Ishikawa (cell line): ENCODE measurements at regions not wholly inside any gene's neighbourhood (a gene's known extent, or its start where the extent isn't known, plus 50 kb on each side); places are given as distances from the start of the nearest gene placed in this dataset.

Experiments used
- CEBPB ChIP-seq: IDR thresholded peaks from 2 replicates; pipeline ENCODE4 v1.6.1; 2012
- CREB1 ChIP-seq: IDR thresholded peaks from 2 replicates; pipeline ENCODE4 v1.6.1; 2012; ENCODE audit warnings: low read depth
- EGR1 ChIP-seq: IDR thresholded peaks from 2 replicates; pipeline ENCODE4 v1.6.1; 2012
- EP300 ChIP-seq: IDR thresholded peaks from 2 replicates; pipeline ENCODE4 v1.6.1; 2012; ENCODE audit warnings: borderline replicate concordance
- FOXM1 ChIP-seq: IDR thresholded peaks from 2 replicates; pipeline ENCODE4 v1.6.1; 2012; ENCODE audit warnings: low read depth, borderline replicate concordance
- NFIC ChIP-seq: IDR thresholded peaks from 2 replicates; pipeline ENCODE4 v1.6.1; 2012
- RAD21 ChIP-seq: IDR thresholded peaks from 2 replicates; pipeline ENCODE4 v1.6.1; 2012; ENCODE audit warnings: low read depth
- TAF1 ChIP-seq: IDR thresholded peaks from 2 replicates; pipeline ENCODE4 v1.6.1; 2012; ENCODE audit warnings: low read depth, mild to moderate bottlenecking
- TCF12 ChIP-seq: IDR thresholded peaks from 2 replicates; pipeline ENCODE4 v1.6.1; 2012; ENCODE audit warnings: low read depth
- TEAD4 ChIP-seq: IDR thresholded peaks from 2 replicates; pipeline ENCODE4 v1.6.1; 2012
- YY1 ChIP-seq: IDR thresholded peaks from 2 replicates; pipeline ENCODE4 v1.6.1; 2012; ENCODE audit warnings: low read depth
- ZBTB7A ChIP-seq: IDR thresholded peaks from 2 replicates; pipeline ENCODE4 v1.6.1; 2012; ENCODE audit warnings: low read depth
- TF ChIP-seq, protein P1 (sequence below): IDR thresholded peaks from 2 replicates; pipeline ENCODE4 v1.6.1; 2012
- TF ChIP-seq, protein P2 (sequence below): IDR thresholded peaks from 2 replicates; pipeline ENCODE4 v1.6.1; 2012
- TF ChIP-seq, protein P3 (sequence below): IDR thresholded peaks from 2 replicates; pipeline ENCODE4 v1.6.1; 2012; ENCODE audit warnings: low read depth, mild to moderate bottlenecking

DNA sequence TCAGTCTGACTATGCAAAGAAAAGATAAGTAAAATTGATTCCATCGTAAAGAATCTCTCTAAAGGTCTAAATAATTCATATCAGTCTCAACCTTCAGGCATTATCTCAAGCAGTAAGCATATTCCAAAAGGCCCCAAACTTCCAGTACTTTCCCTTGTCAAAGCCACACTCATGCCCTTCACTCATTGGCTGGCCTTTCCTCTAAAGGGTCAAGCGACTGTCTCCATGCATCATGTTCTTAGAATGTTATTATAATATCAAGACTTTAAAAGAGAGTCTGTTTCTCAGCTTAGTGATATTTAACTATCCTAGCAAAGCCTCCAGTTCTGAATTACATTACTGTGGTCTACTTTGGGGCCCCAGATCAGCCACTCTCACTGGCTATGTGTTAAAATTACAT is 271.3 kb downstream of the MREG start:
- TF ChIP-seq EP300 (no peak), CEBPB (no peak), ZBTB7A (no peak), TAF1 (no peak), CREB1 (no peak), FOXM1 (no peak), TEAD4 (no peak), EGR1 (no peak)
- TF ChIP-seq, protein P1, sequence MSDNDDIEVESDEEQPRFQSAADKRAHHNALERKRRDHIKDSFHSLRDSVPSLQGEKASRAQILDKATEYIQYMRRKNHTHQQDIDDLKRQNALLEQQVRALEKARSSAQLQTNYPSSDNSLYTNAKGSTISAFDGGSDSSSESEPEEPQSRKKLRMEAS = no peak
- TF ChIP-seq, protein P2, sequence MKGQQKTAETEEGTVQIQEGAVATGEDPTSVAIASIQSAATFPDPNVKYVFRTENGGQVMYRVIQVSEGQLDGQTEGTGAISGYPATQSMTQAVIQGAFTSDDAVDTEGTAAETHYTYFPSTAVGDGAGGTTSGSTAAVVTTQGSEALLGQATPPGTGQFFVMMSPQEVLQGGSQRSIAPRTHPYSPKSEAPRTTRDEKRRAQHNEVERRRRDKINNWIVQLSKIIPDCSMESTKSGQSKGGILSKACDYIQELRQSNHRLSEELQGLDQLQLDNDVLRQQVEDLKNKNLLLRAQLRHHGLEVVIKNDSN = no peak
- TF ChIP-seq, protein P3, sequence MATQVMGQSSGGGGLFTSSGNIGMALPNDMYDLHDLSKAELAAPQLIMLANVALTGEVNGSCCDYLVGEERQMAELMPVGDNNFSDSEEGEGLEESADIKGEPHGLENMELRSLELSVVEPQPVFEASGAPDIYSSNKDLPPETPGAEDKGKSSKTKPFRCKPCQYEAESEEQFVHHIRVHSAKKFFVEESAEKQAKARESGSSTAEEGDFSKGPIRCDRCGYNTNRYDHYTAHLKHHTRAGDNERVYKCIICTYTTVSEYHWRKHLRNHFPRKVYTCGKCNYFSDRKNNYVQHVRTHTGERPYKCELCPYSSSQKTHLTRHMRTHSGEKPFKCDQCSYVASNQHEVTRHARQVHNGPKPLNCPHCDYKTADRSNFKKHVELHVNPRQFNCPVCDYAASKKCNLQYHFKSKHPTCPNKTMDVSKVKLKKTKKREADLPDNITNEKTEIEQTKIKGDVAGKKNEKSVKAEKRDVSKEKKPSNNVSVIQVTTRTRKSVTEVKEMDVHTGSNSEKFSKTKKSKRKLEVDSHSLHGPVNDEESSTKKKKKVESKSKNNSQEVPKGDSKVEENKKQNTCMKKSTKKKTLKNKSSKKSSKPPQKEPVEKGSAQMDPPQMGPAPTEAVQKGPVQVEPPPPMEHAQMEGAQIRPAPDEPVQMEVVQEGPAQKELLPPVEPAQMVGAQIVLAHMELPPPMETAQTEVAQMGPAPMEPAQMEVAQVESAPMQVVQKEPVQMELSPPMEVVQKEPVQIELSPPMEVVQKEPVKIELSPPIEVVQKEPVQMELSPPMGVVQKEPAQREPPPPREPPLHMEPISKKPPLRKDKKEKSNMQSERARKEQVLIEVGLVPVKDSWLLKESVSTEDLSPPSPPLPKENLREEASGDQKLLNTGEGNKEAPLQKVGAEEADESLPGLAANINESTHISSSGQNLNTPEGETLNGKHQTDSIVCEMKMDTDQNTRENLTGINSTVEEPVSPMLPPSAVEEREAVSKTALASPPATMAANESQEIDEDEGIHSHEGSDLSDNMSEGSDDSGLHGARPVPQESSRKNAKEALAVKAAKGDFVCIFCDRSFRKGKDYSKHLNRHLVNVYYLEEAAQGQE = no peak

DNA sequence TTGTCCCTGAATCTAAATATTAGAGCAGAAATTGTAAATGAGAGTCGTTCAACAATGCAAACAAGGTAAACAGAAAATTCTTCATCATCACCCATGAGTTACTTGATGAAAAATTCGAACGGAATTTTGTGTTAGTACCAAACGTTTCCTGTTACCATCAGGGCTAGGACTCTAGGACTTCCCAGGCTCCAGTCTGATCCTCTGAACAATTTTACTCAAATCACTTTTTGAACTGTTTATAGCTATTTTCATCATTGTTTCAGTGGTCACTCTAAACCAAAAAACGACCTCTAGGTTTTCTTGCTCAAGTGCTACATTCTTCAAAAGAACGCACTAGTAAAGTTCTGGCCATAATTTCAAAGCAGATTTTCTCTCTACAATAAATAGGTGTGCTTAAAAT is 273.3 kb downstream of the MREG start:
- TF ChIP-seq EP300 = no peak
- TF ChIP-seq TAF1 = no peak
- TF ChIP-seq ZBTB7A = no peak
- TF ChIP-seq TCF12 = no peak
- no peak for TF ChIP-seq YY1
- no peak for TF ChIP-seq FOXM1
- no peak for TF ChIP-seq CEBPB

DNA sequence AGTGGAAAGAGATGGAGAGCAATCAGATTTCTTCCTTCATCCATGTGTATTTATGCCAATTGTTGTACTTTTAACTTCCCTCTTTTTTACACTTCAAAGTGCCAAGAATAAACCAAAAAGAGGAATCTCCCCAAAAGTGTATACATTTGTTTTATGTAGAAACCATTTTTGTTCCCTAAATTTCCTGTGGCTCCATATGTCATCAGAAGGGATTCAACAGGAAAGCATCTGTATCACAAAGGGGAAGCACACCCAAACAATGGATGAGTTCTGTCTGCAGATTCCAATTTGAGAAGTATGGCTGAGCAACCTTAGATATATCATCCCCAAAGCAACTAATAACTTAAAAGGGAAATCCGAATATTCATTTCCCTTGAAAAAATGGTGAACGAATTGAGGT is 275.0 kb downstream of the MREG start:
- no peak for TF ChIP-seq CREB1

DNA sequence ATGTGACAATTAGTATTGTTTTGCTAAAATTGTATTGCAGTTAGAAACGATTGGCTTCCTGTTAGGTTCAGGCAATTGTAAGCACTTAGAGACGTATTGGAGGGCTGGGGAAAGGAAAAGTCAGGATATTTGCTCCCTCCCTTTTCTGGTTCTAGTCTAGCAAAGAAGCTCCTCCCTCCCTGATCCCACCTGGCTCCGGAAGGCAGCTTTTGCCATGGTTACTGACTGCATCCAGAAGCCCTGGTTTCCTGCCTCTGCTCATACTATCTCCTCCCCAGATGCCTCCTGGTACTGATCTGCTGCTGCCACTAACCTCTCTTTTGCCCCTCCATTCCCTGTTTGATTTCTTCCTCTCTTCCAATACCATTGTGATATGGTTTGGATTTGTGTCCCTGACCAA is 275.9 kb downstream of the MREG start:
- TF ChIP-seq, protein P3 = no peak
- no peak for TF ChIP-seq CEBPB
- no peak for TF ChIP-seq TCF12
- TF ChIP-seq CREB1 = no peak
- TF ChIP-seq, protein P2 = no peak
- TF ChIP-seq TEAD4 = no peak
- TF ChIP-seq TAF1 = no peak

DNA sequence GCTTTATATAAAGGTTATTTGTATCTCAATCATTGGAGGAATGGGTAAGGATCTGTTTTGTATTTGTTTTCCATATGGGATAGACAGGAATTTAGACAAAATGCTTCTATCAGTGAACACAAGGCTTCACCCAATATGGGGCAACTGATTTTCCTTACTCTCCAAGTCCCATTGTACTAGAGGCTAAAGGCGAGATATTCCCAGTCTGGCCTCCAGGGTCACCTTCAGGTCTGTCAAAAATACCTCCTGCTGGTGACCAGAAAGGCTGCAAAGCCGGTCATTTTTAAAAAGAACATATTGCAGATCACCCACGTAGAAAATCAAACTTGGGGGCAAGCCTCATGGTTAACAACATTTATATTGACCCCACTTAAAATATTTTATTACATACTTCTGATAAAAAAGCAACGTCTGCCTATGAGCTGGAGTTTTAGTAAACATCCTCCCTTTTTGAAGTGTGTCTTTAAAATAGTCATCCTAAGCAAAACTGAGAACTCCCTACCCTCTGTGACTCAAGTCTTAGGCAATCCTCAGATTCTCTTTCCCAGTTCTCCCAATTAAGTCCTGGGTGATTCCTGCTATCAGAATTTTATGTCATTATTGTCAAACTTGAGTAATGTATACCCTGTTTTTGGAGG is 276.6 kb downstream of the MREG start:
- TF ChIP-seq EP300 = no peak
- TF ChIP-seq NFIC = no peak
- TF ChIP-seq, protein P3 = no peak

DNA sequence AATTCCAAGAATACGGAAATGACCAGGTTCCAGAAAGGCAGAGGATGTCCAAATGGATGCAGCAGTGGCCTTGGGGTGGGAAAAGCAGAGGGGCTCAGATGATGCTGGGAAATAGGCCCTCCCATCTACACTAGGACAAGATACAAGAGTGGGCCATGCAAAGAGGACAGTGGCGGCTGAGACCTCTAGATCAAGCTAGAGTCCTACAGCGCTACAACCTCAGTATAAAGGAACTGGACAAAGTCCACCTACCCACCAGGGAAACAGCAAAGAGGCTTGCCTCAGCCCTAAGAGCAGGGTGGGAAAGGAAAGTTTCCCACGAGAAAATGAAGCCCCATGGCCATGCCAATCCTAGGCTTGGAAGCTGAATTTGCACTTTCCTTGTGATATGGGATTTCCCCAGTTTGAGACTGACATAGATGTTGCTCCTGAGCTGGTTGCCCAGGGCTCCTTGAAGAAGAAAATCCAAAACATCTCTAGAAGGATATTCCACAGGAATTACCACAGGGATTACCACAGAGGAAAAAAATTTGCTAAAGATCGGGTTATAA is 282.2 kb downstream of the MREG start:
- TF ChIP-seq CREB1 (no peak), TEAD4 (no peak), EGR1 (no peak), ZBTB7A (no peak), EP300 (no peak), CEBPB (no peak), YY1 (no peak), RAD21 (no peak), TCF12 (no peak), FOXM1 (no peak), NFIC (no peak), TAF1 (no peak)
- TF ChIP-seq, protein P2 = no peak
- TF ChIP-seq, protein P1 = no peak
- TF ChIP-seq, protein P3 = no peak
